Gastroesophageal sphincter (tissue), 4 donors: ENCODE measurements at regions not wholly inside any gene's neighbourhood (a gene's known extent, or its start where the extent isn't known, plus 50 kb on each side); places are given as distances from the start of the nearest gene placed in this dataset.

Experiments
- ATAC-seq: fragments of 150-250 bp; one replicate; pipeline ENCODE4 v1.9.1; 2016; ENCODE audit warnings: mild to moderate bottlenecking, moderate library complexity
- H3K27ac ChIP-seq, 4 donors: fragments of 200-600 bp; sonication (generic) in 3 of 4; 1 replicate in 3 of 4; 2 replicates in 1 of 4; pipeline ENCODE4 v1.5.1; 2016 to 2019
- H3K27me3 ChIP-seq: fragments of 200-600 bp; sonication (generic); one replicate; pipeline ENCODE4 v1.5.1; 2019
- H3K36me3 ChIP-seq, 2 donors: fragments of 200-600 bp; sonication (generic); one replicate each; pipeline ENCODE4 v1.5.1; 2019; ENCODE audit warnings: control low read depth in 1 of 2
- H3K4me1 ChIP-seq, 3 donors: fragments of 200-600 bp; sonication (generic); 1 replicate in 2 of 3; 2 replicates in 1 of 3; pipeline ENCODE4 v1.5.1; 2016 to 2019; ENCODE audit warnings: control low read depth in 2 of 3
- H3K4me3 ChIP-seq, 2 donors: fragments of 200-600 bp; sonication (generic); one replicate each; pipeline ENCODE4 v1.5.1; 2019; ENCODE audit warnings: mild to moderate bottlenecking in 1 of 2, moderate library complexity in 1 of 2
- H3K9me3 ChIP-seq, 3 donors: fragments of 200-600 bp; sonication (generic); one replicate each; pipeline ENCODE4 v1.5.1; 2017 to 2019; ENCODE audit warnings: control low read depth in 2 of 3
- EP300 ChIP-seq: sonication (generic); formaldehyde crosslinking; IDR thresholded peaks from one replicate; pipeline ENCODE4 v1.6.1; 2017; ENCODE audit warnings: antibody characterized with exemption, mild to moderate bottlenecking
- POLR2A ChIP-seq, 2 donors: fragments of 450-650 bp; IDR thresholded peaks; one replicate each; pipeline ENCODE4 v1.6.1; 2017; ENCODE audit warnings: antibody characterized with exemption in 2 of 2, mild to moderate bottlenecking in 2 of 2, moderate library complexity in 1 of 2
- POLR2AphosphoS5 ChIP-seq: sonication (generic); formaldehyde crosslinking; IDR thresholded peaks from one replicate; pipeline ENCODE4 v1.6.1; 2017; ENCODE audit warnings: antibody characterized with exemption
- WGBS, 2 donors: methylation state at CpG; one replicate each; pipeline ENCODE4 v1.1.5; 2018; ENCODE audit warnings: low coverage in 1 of 2; 5-methylcytosine and 5-hydroxymethylcytosine counted together
- TF ChIP-seq, protein P1 (sequence below), 4 experiments: fragments of 200-600 bp in 2 of 4; fragments of 450-650 bp in 2 of 4; sonication (generic) in 1 of 4; IDR thresholded peaks; one replicate each; pipeline ENCODE4 v1.5.1; 2017 to 2019; ENCODE audit warnings: antibody characterized with exemption in 4 of 4, mild to moderate bottlenecking in 2 of 4, moderate library complexity in 2 of 4

DNA sequence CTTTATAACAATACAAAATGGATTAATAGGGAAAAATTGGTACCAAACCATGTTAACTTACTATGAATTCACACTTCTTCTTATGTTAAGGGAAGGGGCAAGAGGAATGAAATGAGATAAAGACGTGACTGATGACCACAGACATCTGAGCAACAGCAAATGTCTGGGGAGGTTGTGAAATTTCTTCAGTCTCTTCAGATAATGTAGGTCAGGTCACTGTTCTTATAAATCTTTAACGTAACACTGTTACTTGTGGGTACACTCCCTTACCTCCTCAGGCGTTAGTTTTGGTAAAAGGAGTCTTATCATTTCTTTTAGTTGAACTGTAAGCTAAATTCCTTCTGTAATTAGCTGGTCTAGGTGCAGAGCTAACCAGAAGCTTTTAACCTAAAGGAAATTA, 405.0 kb upstream of the LRFN5 start:
- WGBS, 2 donors = 18 to 28% methylated on average over 3 of the region's 3 CpGs
- Histone ChIP-seq H3K36me3 (no peaks in the 10 kb centered on the region), H3K9me3 (no peaks in the 10 kb centered on the region), H3K27ac (no peak overlapping the region), H3K4me3 (no peak overlapping the region), H3K4me1 (no peaks in the 10 kb centered on the region), H3K27me3 (no peaks in the 10 kb centered on the region)
- no peak for TF ChIP-seq EP300
- ATAC-seq = no peak

DNA sequence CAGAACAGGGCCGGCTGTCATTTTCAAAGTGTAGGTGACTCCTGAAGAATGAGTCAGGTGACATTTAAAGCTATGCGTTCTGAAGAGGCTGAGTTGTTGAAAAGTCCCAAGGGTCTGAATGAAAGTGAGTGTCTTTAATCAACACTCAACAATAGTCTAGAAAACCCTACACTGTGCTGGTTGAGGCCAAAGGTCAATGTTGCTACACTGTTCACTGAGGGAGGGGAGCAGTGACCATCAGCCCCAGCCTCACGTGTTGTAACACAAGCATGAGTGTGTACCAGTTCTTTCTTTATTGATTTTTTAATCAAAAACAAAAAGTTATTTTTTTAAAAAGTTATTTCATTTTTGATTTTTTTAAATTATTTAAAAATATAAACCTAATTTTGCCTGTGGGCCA, 418.8 kb upstream of the LRFN5 start:
- WGBS, 2 donors = 48 to 57% methylated on average over 1 to 3 of the region's 3 CpGs

GRCh38 chr14:41171045-41171444, 435.6 kb upstream of the LRFN5 start:
- H3K36me3 ChIP-seq = no peaks in the 10 kb centered on the region
- no peak overlapping the region for H3K4me3 ChIP-seq
- no peak for ATAC-seq
- 35 to 47% methylated on average over 3 of the region's 3 CpGs for WGBS, 2 donors
- H3K4me1 ChIP-seq = no peaks in the 10 kb centered on the region
- H3K27ac ChIP-seq = no peak overlapping the region
- no peaks in the 10 kb centered on the region for H3K9me3 ChIP-seq
- no peaks in the 10 kb centered on the region for H3K27me3 ChIP-seq
- TF ChIP-seq EP300 (no peak), POLR2A (IDR thresholded peaks at IDR 0.05) (no peak), POLR2AphosphoS5 (no peak)
- TF ChIP-seq, protein P1, sequence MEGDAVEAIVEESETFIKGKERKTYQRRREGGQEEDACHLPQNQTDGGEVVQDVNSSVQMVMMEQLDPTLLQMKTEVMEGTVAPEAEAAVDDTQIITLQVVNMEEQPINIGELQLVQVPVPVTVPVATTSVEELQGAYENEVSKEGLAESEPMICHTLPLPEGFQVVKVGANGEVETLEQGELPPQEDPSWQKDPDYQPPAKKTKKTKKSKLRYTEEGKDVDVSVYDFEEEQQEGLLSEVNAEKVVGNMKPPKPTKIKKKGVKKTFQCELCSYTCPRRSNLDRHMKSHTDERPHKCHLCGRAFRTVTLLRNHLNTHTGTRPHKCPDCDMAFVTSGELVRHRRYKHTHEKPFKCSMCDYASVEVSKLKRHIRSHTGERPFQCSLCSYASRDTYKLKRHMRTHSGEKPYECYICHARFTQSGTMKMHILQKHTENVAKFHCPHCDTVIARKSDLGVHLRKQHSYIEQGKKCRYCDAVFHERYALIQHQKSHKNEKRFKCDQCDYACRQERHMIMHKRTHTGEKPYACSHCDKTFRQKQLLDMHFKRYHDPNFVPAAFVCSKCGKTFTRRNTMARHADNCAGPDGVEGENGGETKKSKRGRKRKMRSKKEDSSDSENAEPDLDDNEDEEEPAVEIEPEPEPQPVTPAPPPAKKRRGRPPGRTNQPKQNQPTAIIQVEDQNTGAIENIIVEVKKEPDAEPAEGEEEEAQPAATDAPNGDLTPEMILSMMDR (IDR thresholded peaks at IDR 0.05) = no peak

More for the DNA sequence above, 418.8 kb upstream of the LRFN5 start:
- H3K4me1 ChIP-seq = no peaks in the 10 kb centered on the region
- H3K9me3 ChIP-seq = no peaks in the 10 kb centered on the region
- no peaks in the 10 kb centered on the region for H3K27me3 ChIP-seq
- no peak overlapping the region for H3K27ac ChIP-seq
- H3K36me3 ChIP-seq = no peaks in the 10 kb centered on the region
- H3K4me3 ChIP-seq = no peak overlapping the region
- TF ChIP-seq, protein P1 (IDR thresholded peaks at IDR 0.05) = no peak
- no peak for TF ChIP-seq EP300
- no peak for TF ChIP-seq POLR2A (IDR thresholded peaks at IDR 0.05)
- no peak for TF ChIP-seq POLR2AphosphoS5
- ATAC-seq = no peak

- Histone ChIP-seq H3K9me3 (no peaks in the 10 kb centered on the region), H3K4me3 (no peak overlapping the region), H3K27ac (no peak overlapping the region), H3K27me3 (no peaks in the 10 kb centered on the region), H3K4me1 (no peaks in the 10 kb centered on the region), H3K36me3 (no peaks in the 10 kb centered on the region)
- no peak for TF ChIP-seq POLR2A (IDR thresholded peaks at IDR 0.05)
- TF ChIP-seq POLR2AphosphoS5 = no peak
- TF ChIP-seq EP300 = no peak
- TF ChIP-seq, protein P1 (IDR thresholded peaks at IDR 0.05) = no peak
- 91 to 94% methylated on average over 3 to 4 of the region's 4 CpGs for WGBS, 2 donors
- ATAC-seq = no peak
Measured at GRCh38 chr14:41167040-41167439, 439.6 kb upstream of the LRFN5 start.

- H3K4me3 ChIP-seq = no peak overlapping the region
- no peak overlapping the region for H3K27ac ChIP-seq
- no peaks in the 10 kb centered on the region for H3K27me3 ChIP-seq
- 60% methylated on average over 1 of the region's 56 CpGs; no CpG with 5 or more reads in 1 of the 2 donors for WGBS, 2 donors
- ATAC-seq = no peak
- H3K4me1 ChIP-seq = no peaks in the 10 kb centered on the region
- peaks cover 0 to 7% (median 0%) of the 10 kb centered on the region in 3 donors for H3K9me3 ChIP-seq
- no peaks in the 10 kb centered on the region for H3K36me3 ChIP-seq
- TF ChIP-seq, protein P1 (IDR thresholded peaks at IDR 0.05) = no peak
- TF ChIP-seq EP300 (no peak), POLR2A (IDR thresholded peaks at IDR 0.05) (no peak), POLR2AphosphoS5 (no peak)
Measured at GRCh38 chr14:41154143-41154807, 452.4 kb upstream of the LRFN5 start.
